Esophagus muscularis mucosa (tissue), 4 donors: ENCODE measurements at regions not wholly inside any gene's neighbourhood (a gene's known extent, or its start where the extent isn't known, plus 50 kb on each side); places are given as distances from the start of the nearest gene placed in this dataset.

Experiments used
- EP300 ChIP-seq: sonication (generic); formaldehyde crosslinking; IDR thresholded peaks from one replicate; pipeline ENCODE4 v1.6.1; 2017; ENCODE audit warnings: antibody characterized with exemption
- POLR2A ChIP-seq: fragments of 450-650 bp; IDR thresholded peaks from one replicate; pipeline ENCODE4 v1.6.1; 2017; ENCODE audit warnings: antibody characterized with exemption, moderate library complexity, mild to moderate bottlenecking, low read depth
- TF ChIP-seq, protein P1 (sequence below), 3 experiments: fragments of 200-600 bp in 2 of 3; fragments of 450-650 bp in 1 of 3; sonication (generic) in 2 of 3; IDR thresholded peaks; one replicate each; pipeline ENCODE4 v1.5.1; 2017 to 2019; ENCODE audit warnings: antibody characterized with exemption in 3 of 3, mild to moderate bottlenecking in 2 of 3, moderate library complexity in 1 of 3

DNA sequence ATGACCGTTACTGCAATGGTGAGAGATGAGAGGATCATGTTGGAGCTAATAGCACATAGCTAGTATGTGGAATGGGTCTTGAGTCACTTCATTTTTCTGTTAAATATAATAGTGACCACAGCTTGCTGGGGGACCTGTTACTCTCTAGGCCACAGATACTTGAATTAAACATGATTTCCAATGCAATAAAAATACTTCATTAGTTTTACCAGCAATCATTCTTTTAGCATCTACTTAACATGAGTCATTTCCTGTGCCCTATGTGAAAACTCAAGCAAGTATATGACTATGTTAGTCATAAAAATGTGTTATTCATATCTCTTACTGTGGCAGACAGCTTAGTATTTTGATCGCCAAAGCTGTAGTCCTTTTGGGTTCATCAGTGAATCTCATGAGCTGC lies 798.8 kb downstream of the SLC16A7 start:
- TF ChIP-seq, protein P1, sequence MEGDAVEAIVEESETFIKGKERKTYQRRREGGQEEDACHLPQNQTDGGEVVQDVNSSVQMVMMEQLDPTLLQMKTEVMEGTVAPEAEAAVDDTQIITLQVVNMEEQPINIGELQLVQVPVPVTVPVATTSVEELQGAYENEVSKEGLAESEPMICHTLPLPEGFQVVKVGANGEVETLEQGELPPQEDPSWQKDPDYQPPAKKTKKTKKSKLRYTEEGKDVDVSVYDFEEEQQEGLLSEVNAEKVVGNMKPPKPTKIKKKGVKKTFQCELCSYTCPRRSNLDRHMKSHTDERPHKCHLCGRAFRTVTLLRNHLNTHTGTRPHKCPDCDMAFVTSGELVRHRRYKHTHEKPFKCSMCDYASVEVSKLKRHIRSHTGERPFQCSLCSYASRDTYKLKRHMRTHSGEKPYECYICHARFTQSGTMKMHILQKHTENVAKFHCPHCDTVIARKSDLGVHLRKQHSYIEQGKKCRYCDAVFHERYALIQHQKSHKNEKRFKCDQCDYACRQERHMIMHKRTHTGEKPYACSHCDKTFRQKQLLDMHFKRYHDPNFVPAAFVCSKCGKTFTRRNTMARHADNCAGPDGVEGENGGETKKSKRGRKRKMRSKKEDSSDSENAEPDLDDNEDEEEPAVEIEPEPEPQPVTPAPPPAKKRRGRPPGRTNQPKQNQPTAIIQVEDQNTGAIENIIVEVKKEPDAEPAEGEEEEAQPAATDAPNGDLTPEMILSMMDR (IDR thresholded peaks at IDR 0.05): no peak
- TF ChIP-seq EP300 (no peak), POLR2A (no peak)
